ACC112 (cell line): ENCODE measurements at regions not wholly inside any gene's neighbourhood (a gene's known extent, or its start where the extent isn't known, plus 50 kb on each side); places are given as distances from the start of the nearest gene placed in this dataset.
A peak's percentile ranks its signal among the peaks of the same experiment; 100 is the strongest.

ENCODE experiments used
- H2AFZ ChIP-seq: fragments of 200-600 bp; sonication (generic); one replicate; pipeline ENCODE4 v1.6.0; 2017; ENCODE audit warnings: antibody characterized with exemption, low read length; ENCODE audit not compliant: unreplicated experiment
- H3K27ac ChIP-seq: fragments of 200-600 bp; sonication (generic); 2 replicates; pipeline ENCODE4 v1.5.1; 2014; ENCODE audit warnings: low read depth, mild to moderate bottlenecking, antibody characterized with exemption, low read length, moderate library complexity
- H3K27me3 ChIP-seq: fragments of 200-600 bp; sonication (generic); 2 replicates; pipeline ENCODE4 v1.6.1; 2014; ENCODE audit warnings: mild to moderate bottlenecking, antibody characterized with exemption, low read length, moderate library complexity, mixed read lengths; ENCODE audit not compliant: insufficient read depth
- H3K36me3 ChIP-seq: fragments of 200-600 bp; sonication (generic); 2 replicates; pipeline ENCODE4 v1.6.1; 2016; ENCODE audit warnings: mild to moderate bottlenecking, antibody characterized with exemption, low read length, moderate library complexity, mixed read lengths; ENCODE audit not compliant: insufficient read depth
- H3K4me1 ChIP-seq: fragments of 200-600 bp; sonication (generic); one replicate; pipeline ENCODE4 v1.6.1; 2016; ENCODE audit warnings: low read length, mixed read lengths; ENCODE audit not compliant: insufficient read depth, unreplicated experiment, control insufficient read depth
- H3K4me3 ChIP-seq: fragments of 200-600 bp; sonication (generic); 2 replicates; pipeline ENCODE4 v1.5.1; 2014; ENCODE audit warnings: mild to moderate bottlenecking, low read depth, low read length
- H3K79me2 ChIP-seq: fragments of 200-600 bp; sonication (generic); one replicate; pipeline ENCODE4 v1.6.0; 2016; ENCODE audit warnings: low read length; ENCODE audit not compliant: control insufficient read depth, unreplicated experiment, insufficient read depth

GRCh38 chr3:150194957-150195356 lies 213.1 kb upstream of the TSC22D2 start:
- Histone ChIP-seq H3K4me3 (no peak overlapping the region), H3K27ac (no peak overlapping the region), H3K36me3 (no peaks in the 10 kb centered on the region), H3K27me3 (no peaks in the 10 kb centered on the region), H3K79me2 (no peaks in the 10 kb centered on the region), H2AFZ (no peak overlapping the region), H3K4me1 (no peaks in the 10 kb centered on the region)

DNA sequence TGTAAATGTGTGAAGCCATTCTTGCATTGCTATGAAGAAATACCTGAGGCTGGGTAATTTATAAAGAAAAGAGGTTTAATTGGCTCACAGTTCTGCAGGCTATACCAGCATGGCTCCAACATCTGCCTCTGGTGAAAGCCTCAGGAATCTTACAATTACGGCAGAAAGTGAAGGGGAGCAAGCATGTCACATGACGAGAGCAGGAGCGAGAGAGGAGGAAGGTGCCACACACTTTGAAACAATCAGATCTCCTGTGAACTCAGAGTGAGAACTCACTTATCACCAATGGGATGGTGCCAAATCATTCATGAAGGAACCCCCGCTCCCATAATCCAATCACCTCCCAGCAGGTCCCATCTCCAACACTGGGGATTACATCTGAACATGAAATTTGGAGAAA lies 213.6 kb upstream of the TSC22D2 start:
- no peak overlapping the region for H2AFZ ChIP-seq
- H3K4me1 ChIP-seq, result no peaks in the 10 kb centered on the region
- no peak overlapping the region for H3K27ac ChIP-seq
- no peaks in the 10 kb centered on the region for H3K79me2 ChIP-seq
- no peaks in the 10 kb centered on the region for H3K36me3 ChIP-seq
- no peak overlapping the region for H3K4me3 ChIP-seq
- no peaks in the 10 kb centered on the region for H3K27me3 ChIP-seq

GRCh38 chr3:150184426-150185071 lies 213.9 kb upstream of the PFN2 start:
- Histone ChIP-seq H3K4me1 (peaks cover 19% of the 10 kb centered on the region), H3K36me3 (no peaks in the 10 kb centered on the region), H3K79me2 (no peaks in the 10 kb centered on the region), H3K27ac (peak overlapping the region; percentile 41), H2AFZ (peak overlapping the region; percentile 58), H3K27me3 (no peaks in the 10 kb centered on the region), H3K4me3 (peak overlapping the region; percentile 75)

DNA sequence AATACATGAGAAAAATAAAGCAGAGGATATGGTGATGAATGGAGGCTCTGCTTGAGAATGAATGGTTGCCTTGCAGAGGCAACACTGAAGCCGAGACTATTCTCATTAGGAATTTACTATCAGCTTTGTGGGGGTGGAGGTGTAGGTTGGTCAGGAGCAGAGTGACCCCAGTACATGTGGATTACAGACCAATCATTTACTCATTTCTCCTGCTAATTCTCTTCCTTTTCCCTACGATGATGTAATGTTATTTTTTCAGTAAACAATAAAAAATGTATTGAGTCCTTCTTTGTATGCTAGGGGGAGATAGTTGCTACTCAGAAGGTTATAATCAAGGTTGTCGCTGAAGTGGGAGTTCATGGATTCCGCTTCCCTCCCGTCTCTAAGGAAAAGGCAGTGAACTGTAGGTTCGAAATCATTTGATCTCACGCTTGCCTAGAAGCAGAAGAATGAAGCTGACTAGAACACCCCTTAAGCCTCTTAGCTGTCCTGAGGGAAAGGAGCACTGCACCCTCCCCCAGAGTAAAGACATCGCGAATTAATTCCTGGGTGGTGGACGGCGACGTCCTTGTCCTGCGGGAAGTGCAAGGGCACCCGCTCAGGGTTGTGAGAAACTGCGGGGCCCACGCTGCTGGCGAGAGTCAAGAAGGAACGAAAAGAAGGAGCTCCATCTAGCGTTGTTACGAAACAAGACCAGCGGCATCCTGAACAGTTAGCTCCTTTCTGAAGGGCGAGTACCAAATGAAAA lies 213.2 kb upstream of the PFN2 start:
- Histone ChIP-seq H3K27me3 (no peaks in the 10 kb centered on the region), H3K4me1 (peaks cover 19% of the 10 kb centered on the region), H3K79me2 (no peaks in the 10 kb centered on the region), H3K27ac (peak overlapping the region; percentile 55), H3K4me3 (peak overlapping the region; percentile 75), H2AFZ (peak overlapping the region; percentile 72), H3K36me3 (no peaks in the 10 kb centered on the region)

GRCh38 chr3:150180334-150180733 lies 209.6 kb upstream of the PFN2 start:
- Histone ChIP-seq H2AFZ (peak overlapping the region; percentile 18), H3K27me3 (no peaks in the 10 kb centered on the region), H3K36me3 (no peaks in the 10 kb centered on the region), H3K4me1 (peaks cover 25% of the 10 kb centered on the region), H3K27ac (no peak overlapping the region), H3K79me2 (no peaks in the 10 kb centered on the region), H3K4me3 (no peak overlapping the region)

DNA sequence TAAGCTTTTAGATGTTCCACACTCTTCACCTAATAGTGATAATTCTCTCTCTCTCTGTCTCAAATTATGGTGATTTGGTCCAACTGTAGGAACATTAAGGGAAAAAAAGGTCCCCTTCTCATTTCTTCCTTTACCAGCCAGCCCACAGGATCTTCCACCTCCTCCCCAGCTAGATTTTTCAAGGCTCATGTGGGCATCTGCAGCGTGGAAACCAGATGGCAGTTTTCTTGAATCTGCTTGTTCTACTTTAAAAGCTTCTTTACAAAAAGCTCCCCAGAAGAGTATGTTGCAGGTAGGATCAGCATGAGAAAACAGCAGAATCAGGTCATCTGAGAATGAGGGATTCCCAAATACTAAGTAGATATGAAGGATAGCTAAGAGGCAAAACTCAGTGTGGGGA lies 208.6 kb upstream of the PFN2 start:
- H3K4me1 ChIP-seq, result peaks cover 21% of the 10 kb centered on the region
- no peak overlapping the region for H3K4me3 ChIP-seq
- H3K79me2 ChIP-seq, result no peaks in the 10 kb centered on the region
- no peak overlapping the region for H3K27ac ChIP-seq
- H2AFZ ChIP-seq, result no peak overlapping the region
- no peaks in the 10 kb centered on the region for H3K27me3 ChIP-seq
- no peaks in the 10 kb centered on the region for H3K36me3 ChIP-seq

- no peaks in the 10 kb centered on the region for H3K27me3 ChIP-seq
- H3K4me3 ChIP-seq, result no peak overlapping the region
- H3K4me1 ChIP-seq, result peaks cover 15% of the 10 kb centered on the region
- H2AFZ ChIP-seq, result no peak overlapping the region
- no peak overlapping the region for H3K27ac ChIP-seq
- H3K79me2 ChIP-seq, result no peaks in the 10 kb centered on the region
- no peaks in the 10 kb centered on the region for H3K36me3 ChIP-seq
Measured at GRCh38 chr3:150177673-150178381, 207.1 kb upstream of the PFN2 start.

GRCh38 chr3:150174179-150174578 lies 203.5 kb upstream of the PFN2 start:
- Histone ChIP-seq H3K4me1 (peaks cover 6% of the 10 kb centered on the region), H2AFZ (no peak overlapping the region), H3K79me2 (no peaks in the 10 kb centered on the region), H3K27ac (no peak overlapping the region), H3K4me3 (no peak overlapping the region), H3K36me3 (no peaks in the 10 kb centered on the region), H3K27me3 (no peaks in the 10 kb centered on the region)

DNA sequence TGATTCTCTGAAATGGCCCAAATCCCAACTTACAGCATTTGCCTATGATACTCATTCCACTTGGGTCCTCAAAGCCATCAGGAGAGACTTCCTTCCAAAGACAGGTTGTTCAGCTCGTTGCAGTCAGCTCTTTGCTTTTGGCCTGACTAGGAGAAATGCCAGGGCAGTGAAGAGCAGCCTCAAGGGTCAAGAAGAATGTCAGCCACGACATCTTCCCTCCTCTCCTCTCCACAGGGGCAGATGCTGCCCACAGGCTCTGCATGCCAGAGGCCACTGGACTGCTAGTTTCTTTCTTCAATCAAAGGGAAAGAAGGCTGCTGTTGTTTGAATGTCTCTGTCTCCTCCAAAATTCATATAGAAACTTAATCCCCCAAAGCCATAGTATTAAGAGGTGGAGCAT lies 201.7 kb upstream of the PFN2 start:
- no peak overlapping the region for H2AFZ ChIP-seq
- no peaks in the 10 kb centered on the region for H3K36me3 ChIP-seq
- no peak overlapping the region for H3K4me3 ChIP-seq
- H3K79me2 ChIP-seq, result no peaks in the 10 kb centered on the region
- no peaks in the 10 kb centered on the region for H3K27me3 ChIP-seq
- peaks cover 6% of the 10 kb centered on the region for H3K4me1 ChIP-seq
- no peak overlapping the region for H3K27ac ChIP-seq

DNA sequence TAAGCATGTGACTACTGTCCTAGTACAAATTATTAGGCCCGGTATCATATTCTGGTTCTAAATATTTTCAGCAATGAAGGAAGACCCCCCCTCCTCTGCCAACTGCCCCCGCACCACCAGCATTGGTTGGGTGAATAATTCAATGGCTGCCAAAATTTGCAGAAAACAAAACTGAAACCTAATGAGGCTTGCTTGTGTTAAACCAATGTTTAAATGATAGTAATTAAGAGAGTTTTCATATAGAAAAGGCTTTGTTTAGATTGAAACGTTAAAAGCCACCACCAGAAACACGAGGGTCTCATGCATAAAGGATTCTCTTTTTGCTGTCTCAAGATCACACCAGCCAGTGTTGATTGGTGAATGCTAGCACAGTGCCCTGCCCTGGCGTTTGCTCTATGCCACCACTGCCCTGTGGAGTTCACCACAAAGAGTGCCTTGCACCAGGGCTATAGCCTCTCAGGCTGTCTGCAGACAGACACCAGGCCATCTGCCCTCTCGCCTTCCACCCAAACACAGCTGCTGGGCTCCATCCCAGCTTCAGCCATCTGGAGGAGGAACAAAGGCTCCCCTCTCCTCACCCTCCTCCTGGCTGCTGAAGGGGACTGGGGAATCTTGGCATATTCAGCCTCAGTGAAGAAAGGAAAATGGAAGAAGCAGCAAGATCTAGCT lies 200.3 kb upstream of the PFN2 start:
- Histone ChIP-seq H3K4me3 (no peak overlapping the region), H3K79me2 (no peaks in the 10 kb centered on the region), H3K36me3 (no peaks in the 10 kb centered on the region), H3K27me3 (no peaks in the 10 kb centered on the region), H3K27ac (no peak overlapping the region), H3K4me1 (peaks cover 6% of the 10 kb centered on the region), H2AFZ (no peak overlapping the region)
